ENCODE measurements at regions not wholly inside any gene's neighbourhood (a gene's known extent, or its start where the extent isn't known, plus 50 kb on each side); places are given as distances from the start of the nearest gene placed in this dataset.
"Not testable (repeated sequence)": the region's sequence is repeated elsewhere in the genome, so short reads cannot be mapped to it uniquely, and the experiment has no call there.

DNA sequence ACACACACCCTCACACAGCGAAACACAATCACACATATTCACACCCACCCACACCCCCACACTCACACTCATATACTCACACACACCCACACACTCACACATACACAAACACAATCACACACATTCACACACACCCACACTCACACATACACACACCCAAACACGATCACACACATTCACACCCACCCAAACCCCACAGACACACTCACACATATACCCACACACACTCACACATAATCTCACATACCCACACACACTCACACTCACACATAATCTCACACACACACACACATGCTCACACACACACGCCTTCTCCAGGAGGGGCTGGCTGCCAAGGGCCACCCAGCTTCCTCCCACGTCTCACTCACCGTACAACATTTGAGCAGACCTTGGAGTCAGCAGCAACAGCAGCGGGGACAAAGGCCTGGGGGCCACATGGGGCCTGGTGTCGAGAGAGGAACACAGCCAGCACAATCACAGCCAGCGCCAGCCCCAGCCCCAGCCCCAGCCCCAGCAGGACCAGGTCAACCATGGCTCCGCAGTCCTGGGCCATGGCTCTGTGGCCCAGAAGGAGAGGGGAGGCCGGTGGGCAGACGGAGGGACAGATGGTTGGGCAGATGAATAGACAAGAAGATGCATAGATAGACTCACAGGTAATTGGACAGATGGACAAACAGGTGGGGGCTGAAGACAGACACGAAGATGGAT, 932.9 kb downstream of the TUBA3C start:
- FAIRE-seq; DNase-seq (ENCODE audit: insufficient read length, low spot score): not testable (repeated sequence)

DNA sequence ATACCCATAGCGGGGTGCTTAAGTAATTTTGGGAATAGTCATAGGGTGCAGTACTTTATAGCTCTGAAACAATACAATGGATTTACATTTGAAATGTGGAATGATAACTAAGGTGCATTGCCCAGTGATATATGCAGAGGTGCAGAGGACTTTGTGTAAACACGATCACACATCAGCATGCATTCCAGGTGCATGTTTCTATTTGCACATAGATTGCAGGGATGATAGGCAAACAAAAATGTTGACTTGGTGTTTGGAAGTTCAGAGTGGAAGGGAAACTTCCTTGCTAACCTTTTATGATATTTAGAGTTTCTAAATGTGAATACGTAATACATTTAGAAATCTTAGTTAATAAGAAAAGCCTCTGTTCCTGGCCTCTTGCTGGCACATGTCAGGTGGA, 941.5 kb downstream of the TUBA3C start:
- not testable (repeated sequence) for FAIRE-seq; DNase-seq (ENCODE audit: insufficient read length, low spot score)

DNA sequence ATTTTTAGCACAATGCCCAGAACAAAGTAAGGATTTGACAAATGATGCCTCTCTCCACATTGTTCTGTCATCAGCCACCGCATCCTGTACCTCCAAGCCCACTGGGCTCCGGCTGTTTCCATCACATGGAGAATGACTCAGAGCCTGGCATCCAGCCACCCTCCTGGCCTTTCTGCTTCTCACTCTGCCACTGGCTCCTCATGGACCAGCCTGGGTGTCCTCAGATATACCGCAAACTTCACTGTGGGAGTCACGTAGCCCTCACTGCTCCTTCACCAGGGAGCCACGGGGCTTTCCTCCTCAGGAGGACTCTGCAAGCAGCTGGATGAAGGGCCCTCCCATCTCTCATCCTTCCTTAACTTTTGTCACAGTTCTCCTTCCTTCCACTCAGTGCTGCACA, 943.0 kb downstream of the TUBA3C start:
- not testable (repeated sequence) for FAIRE-seq
- DNase-seq (ENCODE audit: insufficient read length, low spot score) = peak; percentile 54

DNA sequence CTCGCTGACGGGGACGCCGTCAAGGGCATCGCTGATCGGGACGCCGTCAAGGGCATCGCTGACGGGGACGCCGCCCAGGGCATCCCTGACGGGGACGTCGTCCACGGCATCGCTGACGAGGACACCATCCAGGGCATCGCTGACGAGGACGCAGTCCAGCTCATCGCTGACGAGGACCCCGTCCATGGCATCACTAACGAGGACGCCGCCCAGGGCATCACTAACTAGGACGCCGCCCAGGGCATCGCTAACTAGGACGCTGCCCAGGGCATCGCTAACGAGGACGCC, 945.2 kb downstream of the TUBA3C start:
- TF ChIP-seq POLR2A (IDR thresholded peaks at IDR 0.05; ENCODE audit: low read depth, low read length) = no peak
- FAIRE-seq = no peak
- DNase-seq (ENCODE audit: insufficient read length, low spot score) = no peak

DNA sequence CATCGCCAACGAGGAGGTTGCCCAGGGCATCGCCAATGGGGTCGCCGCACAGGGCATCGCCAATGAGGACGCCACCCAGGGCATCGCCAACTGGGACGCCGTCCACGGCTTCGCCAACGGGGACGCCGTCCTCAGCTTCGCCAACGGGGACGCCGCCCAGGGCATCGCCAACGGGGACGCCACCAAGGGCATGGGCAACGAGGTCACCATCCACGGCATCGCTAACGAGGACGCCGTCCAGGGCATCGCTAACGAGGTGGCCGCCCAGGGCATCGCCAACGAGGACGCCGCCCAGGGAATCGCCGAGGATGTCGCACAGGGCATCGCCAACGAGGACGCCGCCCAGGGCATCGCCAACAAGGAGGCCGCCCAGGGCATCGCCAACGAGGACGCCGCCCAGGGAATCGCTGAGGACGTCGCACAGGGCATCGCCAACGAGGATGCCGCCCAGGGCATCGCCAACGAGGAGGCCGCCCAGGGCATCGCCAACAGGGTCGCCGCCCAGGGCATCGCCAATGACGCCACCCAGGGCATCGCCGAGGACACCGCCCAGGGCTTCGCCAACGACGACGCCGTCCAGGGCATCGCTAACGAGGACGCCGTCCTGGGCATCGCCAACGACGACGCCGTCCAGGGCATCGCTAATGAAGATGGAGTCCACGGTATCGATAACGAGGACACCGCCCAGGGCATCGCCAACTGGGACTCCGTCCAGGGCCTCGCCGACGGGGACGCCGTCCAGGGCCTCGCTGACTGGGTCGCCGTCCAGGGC, 945.7 kb downstream of the TUBA3C start:
- no peak for DNase-seq (ENCODE audit: insufficient read length, low spot score)
- no peak for TF ChIP-seq POLR2A (IDR thresholded peaks at IDR 0.05; ENCODE audit: low read depth, low read length)
- no peak for FAIRE-seq

DNA sequence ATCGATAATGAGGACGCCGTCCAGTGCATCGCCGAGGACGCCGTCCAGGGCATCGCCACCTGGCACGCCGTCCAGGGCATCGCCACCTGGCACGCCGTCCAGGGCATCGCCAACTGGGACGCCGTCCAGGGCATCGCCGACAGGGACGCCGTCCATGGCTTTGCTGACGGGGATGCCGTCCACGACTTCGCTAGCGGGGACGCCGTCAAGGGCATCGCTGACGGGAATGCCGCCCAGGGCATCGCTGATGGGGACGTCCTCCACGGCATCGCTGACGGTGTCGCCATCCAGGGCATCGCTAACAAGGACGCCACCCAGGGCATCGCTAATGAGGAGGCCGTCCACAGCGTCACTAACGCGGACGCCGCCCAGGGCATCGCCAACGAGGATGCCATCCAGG, 946.5 kb downstream of the TUBA3C start:
- TF ChIP-seq POLR2A (IDR thresholded peaks at IDR 0.05; ENCODE audit: low read depth, low read length) = no peak
- FAIRE-seq = no peak
- no peak for DNase-seq (ENCODE audit: insufficient read length, low spot score)

DNA sequence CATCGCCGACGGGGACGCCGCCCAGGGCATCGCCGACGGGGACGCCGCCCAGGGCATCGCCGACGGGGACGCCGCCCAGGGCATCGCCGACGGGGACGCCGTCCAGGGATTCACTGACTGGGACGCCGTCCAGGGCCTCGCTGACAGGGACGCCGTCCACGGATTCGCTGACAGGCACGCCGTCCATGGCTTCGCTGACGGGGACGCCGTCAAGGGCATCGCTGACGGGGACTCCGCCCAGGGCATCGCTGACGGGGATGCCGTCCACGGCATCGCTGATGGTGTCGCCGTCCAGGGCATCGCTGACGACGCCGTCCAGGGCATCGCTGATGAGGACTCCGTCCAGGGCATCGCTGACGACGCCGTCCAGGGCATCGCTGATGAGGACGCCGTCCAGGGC, 947.2 kb downstream of the TUBA3C start:
- not testable (repeated sequence) for FAIRE-seq; DNase-seq (ENCODE audit: insufficient read length, low spot score)

DNA sequence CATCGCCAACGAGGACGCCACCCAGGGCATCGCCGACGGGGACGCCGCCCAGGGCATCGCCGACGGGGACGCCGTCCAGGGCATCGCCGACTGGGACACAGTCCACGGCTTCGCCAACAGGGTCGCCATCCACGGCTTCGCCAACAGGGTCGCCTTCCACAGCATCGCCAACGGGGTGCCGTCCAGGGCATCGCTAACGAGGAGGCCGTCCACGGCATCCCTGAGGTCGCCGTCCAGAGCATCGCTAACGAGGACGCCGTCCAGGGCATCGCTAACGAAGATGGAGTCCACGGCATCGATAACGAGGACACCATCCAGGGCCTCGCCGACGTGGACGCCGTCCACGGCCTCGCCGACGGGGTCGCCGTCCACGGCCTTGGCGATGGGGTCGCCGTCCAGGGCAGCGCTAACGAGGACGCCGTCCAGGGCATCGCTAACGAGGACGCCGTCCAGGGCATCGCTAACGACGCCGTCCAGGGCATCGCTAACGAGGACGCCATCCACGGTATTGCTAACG, 947.8 kb downstream of the TUBA3C start:
- no peak for FAIRE-seq
- TF ChIP-seq POLR2A (IDR thresholded peaks at IDR 0.05; ENCODE audit: low read depth, low read length) = no peak
- no peak for DNase-seq (ENCODE audit: insufficient read length, low spot score)

DNA sequence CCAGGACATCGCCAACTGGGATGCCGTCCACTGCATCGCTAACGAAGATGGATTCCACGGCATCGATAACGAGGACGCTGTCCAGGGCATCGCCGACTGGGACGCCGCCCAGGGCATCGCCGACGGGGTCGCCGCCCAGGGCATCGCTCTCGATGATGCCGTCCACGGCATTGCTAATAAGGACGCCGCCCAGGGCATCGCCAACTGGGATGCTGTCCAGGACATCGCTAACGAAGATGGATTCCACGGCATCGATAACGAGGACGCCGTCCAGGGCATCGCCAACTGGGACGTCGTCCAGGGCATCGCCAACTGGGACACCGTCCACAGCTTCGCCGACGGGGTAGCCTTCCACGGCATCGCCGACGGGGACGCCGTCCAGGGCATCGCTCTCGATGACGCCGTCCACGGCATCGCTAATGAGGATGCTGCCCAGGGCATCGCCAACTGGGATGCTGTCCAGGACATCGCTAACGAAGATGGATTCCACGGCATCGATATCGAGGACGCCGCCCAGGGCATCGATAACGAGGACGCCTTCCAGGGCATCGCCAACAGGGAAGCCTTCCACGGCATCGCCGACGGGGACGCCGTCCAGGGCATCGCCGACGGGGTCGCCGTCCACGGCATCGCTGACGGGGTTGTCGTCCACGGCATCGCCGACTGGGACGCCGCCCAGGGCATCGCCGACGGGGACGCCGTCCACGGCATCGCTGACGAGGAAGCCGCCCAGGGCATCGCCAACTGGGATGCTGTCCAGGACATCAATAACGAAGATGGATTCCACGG, 948.4 kb downstream of the TUBA3C start:
- TF ChIP-seq POLR2A (IDR thresholded peaks at IDR 0.05; ENCODE audit: low read depth, low read length) = no peak
- DNase-seq (ENCODE audit: insufficient read length, low spot score) (no peak), FAIRE-seq (no peak)

DNA sequence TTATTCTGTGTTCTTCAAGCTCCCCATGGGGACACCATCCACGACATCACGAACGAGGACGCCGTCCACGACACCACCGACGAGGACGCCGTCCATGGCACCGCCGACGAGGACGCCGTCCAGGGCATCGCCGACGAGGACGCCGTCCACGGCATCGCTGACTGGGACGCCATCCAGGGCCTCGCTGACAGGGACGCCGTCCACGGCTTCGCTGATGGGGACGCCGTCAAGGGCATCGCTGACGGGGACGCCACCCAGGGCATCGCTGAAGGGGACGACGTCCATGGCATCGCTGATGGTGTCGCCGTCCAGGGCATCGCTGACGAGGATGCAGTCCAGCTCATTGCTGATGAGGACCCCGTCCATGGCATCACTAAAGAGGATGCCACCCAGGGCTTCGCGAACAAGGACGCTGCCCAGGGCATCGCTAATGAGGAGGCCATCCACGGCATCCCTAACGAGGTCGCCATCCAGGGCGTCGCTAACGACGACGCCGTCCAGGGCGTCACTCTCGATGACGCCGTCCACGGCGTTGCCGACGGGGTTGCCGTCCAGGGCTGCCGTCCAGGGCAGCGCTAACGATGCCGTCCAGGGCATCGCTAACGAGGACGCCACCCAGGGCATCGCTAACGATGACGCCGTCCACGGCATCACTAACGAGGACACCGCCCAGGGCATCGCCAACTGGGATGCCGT, 949.2 kb downstream of the TUBA3C start:
- DNase-seq (ENCODE audit: insufficient read length, low spot score) (no peak), FAIRE-seq (no peak)
- TF ChIP-seq POLR2A (IDR thresholded peaks at IDR 0.05; ENCODE audit: low read depth, low read length) = no peak

DNA sequence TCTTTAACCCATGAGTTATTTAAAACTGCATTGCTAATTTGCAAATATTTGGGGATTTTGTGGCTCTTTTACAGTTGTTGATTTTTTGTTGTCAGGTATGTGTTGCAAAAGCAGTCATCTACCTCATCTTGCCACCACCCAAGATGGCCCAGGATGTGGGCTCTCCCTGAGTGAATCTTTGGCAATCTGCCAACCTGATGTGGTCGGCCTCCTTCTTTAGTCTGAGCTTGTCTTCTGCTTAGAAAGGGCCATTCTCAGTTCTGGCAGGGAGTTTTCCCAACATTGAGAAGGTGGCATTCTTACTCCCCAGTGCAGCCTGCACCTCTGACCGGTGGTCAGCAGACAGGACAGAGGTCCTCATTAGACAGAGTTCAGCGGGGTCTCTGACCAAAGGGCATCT, 957.2 kb downstream of the TUBA3C start:
- FAIRE-seq; DNase-seq (ENCODE audit: insufficient read length, low spot score): not testable (repeated sequence)

DNA sequence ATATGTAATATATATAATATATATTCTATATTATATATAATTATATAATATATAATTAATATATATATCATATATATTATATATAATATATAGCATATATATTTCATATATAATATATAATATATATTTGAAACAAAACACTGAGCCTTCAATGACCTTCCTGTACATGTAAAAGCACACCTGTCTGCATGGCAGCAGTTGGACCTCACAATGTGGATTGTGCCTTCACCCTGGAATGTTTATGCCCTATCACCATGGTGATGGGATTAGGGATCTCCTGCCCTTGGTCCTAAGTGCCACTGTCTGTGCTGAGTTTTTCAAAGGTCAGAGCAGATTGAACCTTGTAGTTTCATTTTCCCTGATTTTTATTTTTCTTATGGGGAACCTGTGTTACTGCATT, 966.9 kb downstream of the TUBA3C start:
- DNase-seq (ENCODE audit: insufficient read length, low spot score); FAIRE-seq: not testable (repeated sequence)

DNA sequence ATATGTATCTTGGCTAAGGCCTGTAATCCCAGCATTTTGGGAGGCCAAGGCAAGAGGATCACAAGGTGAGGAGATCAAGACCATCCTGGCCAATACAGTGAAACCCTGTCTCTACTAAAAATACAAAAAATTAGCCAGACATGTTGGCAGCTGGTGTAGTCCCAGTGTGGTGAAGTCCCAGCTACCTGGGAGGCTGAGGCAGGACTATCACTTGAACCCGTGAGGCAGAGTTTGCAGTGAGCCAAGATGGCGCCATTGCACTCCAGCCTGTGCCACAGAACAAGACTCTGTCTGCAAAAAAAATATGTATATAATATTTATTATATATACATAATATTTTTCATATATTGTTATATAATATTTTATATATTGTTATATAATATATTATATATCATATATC, 968.1 kb downstream of the TUBA3C start:
- not testable (repeated sequence) for DNase-seq (ENCODE audit: insufficient read length, low spot score); FAIRE-seq

DNA sequence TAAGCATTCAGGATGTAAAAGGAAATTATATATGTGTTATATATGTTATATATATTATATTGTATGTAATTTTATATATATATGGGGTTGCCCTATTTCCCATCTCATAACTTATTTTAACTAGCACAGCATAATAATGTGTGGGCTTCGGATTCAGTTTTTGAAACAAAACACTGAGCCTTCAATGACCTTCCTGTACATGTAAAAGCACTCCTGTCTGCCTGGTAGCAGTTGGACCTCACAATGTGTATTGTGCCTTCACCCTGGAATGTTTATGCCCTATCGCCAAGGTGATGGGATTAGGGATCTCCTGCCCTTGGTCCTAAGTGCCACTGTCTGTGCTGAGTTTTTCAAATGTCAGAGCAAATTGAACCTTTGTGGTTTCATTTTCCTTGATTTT, 968.8 kb downstream of the TUBA3C start:
- DNase-seq (ENCODE audit: insufficient read length, low spot score) (no peak), FAIRE-seq (no peak)
- TF ChIP-seq POLR2A (IDR thresholded peaks at IDR 0.05; ENCODE audit: low read depth, low read length) = no peak

DNA sequence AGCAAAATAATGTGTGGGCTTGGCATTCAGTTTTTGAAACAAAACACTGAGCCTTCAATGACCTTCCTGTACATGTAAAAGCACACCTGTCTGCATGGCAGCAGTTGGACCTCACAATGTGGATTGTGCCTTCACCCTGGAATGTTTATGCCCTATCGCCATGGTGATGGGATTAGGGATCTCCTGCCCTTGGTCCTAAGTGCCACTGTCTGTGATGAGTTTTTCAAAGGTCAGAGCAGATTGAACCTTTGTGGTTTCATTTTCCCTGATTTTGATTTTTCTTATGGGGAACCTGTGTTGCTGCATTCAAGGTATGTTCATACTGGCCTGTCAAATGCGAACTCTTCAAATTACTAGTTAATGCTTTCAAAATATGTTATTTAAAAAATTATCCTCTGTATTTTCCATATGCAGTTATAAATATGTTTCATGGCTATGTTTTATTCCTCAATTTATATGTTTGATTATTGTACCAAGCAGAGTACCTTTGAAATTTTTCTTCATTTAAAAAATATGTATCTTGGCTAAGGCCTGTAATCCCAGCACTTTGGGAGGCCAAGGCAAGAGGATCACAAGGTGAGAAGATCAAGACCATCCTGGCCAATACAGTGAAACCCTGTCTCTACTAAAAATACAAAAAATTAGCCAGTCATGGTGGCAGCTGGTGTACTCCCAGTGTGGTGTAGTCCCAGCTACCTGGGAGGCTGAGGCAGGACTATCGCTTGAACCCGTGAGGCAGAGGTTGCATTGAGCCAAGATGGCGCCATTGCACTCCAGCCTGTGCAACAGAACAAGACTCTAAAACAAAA, 969.7 kb downstream of the TUBA3C start:
- not testable (repeated sequence) for FAIRE-seq; DNase-seq (ENCODE audit: insufficient read length, low spot score)

DNA sequence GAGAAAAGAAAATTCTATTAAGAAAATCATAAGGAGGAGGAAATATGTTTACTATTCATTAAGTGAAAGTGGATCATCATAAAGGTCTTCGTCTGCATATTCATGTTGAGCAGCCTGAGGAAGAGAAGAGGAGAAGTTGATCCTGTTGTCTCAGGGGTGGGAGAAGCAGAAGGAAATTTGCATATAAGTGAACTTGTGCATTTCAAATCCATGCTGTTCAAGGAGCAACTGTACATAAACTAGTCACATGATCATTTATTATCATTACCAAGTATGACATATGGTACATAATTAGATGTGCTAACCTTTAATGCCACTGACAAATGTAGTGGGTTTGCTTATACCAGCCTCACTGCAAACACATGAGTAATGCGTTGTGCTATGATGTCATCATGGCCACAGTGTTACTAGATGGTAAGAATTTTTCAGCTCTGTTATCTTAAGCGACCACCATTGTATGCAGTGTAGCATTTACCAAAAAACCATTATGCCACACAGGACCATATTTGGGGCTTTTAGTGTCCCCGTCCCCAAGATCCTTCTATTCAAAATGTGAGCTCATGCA, 976.9 kb downstream of the TUBA3C start:
- DNase-seq (ENCODE audit: insufficient read length, low spot score); FAIRE-seq: not testable (repeated sequence)

DNA sequence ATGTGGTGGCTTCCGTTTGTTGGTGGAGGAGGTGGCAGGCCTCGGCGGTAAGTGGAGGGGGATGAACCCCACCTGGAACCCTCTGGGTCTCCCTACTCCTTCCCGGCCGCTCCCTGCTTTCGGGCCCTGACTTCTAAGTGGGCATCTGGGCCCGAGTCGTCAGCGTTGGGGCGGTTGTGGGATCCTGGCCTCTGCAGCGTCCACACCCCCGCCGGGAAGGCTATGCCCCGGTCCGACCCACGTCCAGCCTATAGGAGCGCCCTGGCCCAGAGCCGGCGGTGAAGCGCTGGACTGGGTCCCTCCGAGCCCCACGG, 986.3 kb downstream of the TUBA3C start:
- FAIRE-seq; DNase-seq (ENCODE audit: insufficient read length, low spot score): not testable (repeated sequence)

DNA sequence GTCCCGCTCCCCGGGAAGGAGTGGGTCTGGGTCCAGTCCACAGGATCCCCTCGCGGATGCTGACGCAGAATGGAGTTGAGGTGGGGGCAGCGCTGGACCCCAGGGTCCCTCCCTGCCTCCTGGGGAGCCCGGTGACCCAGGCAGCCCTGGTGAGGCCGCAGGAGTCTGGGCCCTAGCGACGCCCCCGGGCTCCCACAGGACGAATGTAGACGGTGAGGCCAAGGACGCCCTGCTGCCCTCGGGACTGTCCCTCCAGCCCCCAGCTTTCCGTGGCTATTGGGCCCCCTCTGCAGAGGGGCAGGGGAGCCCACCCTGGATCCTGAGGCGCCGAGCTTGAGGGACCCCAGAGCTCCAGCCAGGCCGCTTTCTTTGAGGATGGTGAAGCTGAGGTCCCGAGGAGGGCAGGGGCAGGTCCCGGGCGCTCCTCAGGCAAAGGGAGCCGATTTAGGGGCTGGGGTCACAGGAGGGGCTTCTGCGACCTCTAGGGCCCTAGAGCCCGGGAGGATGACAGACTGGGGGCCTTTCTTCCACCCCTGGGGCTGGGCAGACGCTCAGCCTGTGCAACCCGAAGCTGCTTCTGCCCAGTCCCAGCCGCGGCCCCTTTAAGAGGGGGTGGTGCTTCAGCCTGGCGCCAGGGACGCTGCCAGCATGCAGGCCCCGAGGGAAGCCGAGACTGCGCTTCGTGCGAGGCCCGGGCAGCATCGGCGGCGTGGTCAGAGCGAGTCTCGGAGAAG, 986.8 kb downstream of the TUBA3C start:
- not testable (repeated sequence) for DNase-seq (ENCODE audit: insufficient read length, low spot score); FAIRE-seq
